GM18526 (cell line): ENCODE measurements at regions not wholly inside any gene's neighbourhood (a gene's known extent, or its start where the extent isn't known, plus 50 kb on each side); places are given as distances from the start of the nearest gene placed in this dataset.

Experiments used
- POLR2A ChIP-seq: IDR thresholded peaks from 3 replicates; pipeline ENCODE4 v1.6.1; 2011; ENCODE audit not compliant: insufficient read length; ENCODE audit errors: extremely low read depth

DNA sequence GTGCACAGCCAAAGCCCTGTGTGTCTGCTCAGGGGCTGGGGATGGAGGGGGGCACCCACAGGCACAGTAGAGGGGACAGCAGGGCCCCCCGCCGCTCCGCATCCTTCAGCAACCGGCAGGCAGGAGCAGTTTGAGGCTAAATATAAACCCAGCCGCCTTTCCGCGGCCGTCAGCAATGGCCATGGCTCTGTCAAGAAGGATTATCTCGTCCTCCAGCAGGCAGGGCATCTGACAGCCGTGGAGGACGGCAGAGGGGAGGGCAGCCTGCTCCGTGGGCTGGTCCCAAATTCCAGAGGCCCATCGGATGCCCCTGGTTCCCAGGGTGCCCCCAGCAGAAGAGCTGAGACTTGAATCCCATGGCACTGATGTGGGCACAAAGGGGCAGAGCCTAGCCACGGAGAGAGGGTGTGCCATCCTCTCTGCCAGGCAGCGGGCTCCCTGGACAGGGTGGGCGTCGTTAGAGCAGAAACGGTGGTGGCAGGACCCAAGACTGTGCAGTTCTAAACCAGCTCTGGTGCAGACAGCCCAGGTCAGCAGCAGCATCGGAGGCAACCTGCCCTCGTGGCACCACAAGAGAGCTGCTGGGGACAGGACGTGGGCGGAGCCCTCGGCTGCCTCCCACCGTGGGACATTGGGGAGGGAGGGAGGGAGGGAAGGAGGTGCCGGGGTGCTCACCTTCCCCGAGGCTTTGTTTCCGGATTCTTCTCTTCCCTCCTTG is 198.8 kb upstream of the CIBAR2 start:
- TF ChIP-seq POLR2A: no peak

- no peak for TF ChIP-seq POLR2A
Measured at GRCh38 chr16:85311741-85312140, 199.5 kb upstream of the CIBAR2 start.

DNA sequence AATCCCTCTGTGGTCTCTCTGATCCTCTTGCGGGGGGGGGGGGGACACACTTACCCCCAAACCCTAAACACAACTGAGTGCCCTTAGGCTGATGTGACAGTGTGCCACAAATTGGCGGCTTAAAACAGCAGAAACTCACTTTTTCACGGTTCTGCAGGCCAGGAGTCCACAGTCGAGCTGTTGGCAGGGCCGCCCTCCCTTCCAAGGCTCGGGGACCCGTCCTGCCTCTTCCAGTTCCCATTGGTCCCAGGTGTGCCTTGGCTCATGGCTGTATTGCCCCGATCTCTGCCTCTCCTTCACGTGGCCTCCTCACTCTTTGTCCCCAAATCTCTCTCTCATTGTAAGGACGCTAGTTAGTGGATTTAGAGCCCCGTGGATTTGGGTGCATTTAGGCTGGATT is 199.9 kb upstream of the CIBAR2 start:
- TF ChIP-seq POLR2A: no peak

DNA sequence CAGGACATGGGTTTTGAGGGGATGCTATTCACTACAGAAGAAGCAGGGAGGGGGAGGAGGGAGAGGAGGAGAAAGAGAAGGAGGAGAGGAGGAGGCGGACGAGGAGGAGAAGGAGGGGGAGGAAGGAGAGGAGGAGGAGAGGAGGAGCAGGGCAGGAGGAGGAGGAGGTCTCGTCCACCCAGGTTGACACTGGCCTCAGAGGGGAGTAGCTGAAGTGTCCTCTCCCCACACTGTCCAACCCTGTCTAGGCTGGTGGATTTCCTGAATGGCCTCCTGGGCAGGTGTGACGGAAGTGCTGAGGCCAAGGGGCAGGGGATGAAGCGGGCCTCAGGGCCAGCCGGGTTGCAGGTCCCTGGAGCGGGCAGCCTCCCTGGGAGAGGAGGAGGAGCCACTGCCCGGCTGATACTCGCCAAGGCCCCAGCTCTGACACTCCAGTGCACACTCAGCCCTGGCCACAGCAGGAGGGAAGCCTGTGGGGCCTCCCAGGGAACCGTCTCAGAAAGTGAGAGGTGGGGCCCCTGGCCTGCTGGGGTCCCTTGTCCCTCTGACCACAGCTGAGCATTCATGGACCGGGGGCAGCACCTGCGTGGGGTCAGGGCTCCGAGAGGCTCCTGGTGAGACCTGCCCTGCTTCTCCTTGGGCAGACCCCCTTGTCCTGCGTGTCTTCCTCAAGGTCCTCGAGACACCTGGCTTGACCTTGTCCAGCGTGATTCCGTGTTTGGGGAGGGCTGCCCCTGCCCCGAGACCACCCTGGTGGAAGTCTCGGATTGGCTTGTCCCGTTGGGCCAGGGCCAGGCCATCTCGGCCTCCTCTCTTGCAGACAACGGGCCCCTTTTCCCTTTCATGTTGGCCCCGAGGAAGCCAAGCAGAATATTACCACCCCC is 200.6 kb upstream of the CIBAR2 start:
- TF ChIP-seq POLR2A: no peak

DNA sequence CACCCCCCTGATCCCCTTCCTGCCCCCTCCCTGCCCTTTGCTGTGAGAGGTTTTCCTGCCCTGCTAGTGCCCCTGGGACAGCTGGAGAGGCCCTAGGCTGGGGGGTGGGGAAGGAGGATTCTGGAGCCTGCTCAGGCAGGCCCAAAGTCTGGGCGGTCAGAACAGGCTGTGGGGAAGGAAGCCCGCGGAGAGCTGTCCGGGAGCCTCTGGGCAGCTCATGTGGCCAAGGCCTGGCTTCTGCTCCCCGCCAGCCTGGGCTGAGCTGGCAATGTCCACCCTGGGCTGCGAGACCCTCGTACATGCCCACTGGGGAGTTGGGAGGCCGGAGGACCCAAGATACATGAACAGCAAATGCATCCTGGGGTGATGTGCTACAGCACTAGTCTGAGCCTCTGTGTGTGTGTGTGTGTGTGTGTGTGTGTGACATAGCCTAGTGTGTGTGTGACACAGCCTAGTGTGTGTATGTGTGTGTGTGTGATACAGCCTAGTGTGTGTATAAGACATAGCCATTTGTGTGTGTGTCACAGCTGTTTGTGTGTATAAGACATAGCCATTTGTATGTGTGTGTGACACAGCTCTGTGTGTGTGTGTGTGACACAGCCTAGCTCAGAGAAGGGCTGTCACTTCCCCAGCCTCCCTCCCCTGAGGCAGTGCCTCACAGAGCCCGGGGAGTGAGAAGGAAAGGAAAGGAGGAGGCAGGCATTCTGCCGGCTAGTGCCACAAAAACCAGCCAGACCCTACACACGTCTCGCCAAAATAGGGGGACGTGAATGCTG is 201.4 kb upstream of the CIBAR2 start:
- TF ChIP-seq POLR2A: no peak

GRCh38 chr16:85314512-85314971 is 202.3 kb upstream of the CIBAR2 start:
- TF ChIP-seq POLR2A: no peak

DNA sequence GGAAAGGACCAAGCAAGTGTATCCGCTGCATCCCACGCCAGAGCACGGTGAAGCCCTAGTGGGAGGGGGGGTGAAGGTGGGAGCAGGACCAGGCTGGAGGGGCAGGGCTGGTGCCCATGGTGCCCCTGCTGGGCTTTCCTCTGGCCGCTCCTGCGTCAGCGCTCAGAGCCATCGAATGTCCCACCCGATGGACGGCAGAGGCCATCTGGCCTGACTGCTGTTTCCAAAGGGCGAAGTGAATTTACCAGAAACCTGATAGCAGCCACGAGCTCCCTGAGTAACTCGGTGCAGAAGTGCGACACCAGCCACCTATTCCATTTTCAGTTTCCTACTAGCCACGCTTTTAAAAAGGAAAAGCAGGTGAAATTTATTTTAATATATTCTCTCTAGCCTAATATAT is 203.6 kb upstream of the CIBAR2 start:
- TF ChIP-seq POLR2A: no peak

DNA sequence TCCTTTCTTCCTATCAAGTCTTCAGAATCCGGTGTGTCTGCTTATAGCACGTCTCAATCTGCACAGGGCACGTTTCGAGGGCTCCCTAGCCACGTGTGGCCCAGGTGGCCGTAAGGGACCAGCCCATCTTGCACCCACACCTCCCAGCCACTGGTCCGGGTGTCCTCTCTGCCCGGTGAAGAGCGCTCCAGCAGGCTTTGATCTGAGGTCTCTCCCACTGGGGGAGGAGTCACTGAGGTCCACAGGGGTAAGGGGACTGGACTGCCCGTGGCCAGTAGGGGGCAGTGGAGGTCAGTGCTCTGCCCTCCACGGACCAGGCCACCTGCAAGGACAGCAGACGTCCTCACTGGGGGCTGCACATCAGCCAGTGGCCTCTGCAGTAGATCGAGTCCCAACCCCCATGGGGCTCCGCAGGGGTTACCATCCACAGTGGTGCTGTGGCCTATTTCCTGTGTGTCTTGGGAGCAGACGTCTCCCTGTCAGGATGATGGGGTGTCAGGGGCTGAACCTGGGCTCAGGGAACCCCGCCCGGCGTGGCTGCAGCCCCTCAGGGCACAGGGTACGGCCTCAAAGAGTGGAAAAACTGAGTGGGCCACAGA is 204.1 kb upstream of the CIBAR2 start:
- TF ChIP-seq POLR2A: no peak

- no peak for TF ChIP-seq POLR2A
Measured at GRCh38 chr16:85316944-85317343, 204.7 kb upstream of the CIBAR2 start.

GRCh38 chr16:85317704-85318103 is 205.4 kb upstream of the CIBAR2 start:
- no peak for TF ChIP-seq POLR2A

- TF ChIP-seq POLR2A: no peak
Measured at GRCh38 chr16:85319208-85319983, 207.1 kb upstream of the CIBAR2 start.

DNA sequence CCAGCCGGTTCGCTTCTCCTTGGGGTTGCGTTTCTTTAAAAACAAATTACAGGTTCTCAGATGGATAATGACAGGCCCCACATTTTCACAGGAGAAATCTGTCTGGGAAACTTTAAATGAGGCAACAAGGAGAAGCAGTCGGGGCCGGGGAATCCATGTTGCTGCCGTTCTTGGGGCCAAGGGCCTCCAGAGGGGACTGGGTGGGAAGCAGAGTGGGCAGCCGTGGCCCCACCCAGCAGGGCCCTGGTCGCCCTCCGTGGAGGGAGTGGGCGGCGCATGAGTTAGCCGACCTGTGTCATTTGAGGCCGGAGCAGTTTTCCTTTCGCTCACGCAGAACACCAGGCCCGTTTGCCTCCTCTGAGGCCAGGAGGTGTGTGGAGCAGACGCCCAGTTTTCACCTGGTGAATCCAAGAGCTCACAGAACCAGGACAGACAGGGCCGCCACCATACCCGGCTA is 207.7 kb upstream of the CIBAR2 start:
- TF ChIP-seq POLR2A: no peak

- TF ChIP-seq POLR2A: no peak
Measured at GRCh38 chr16:85320677-85321385, 208.6 kb upstream of the CIBAR2 start.

DNA sequence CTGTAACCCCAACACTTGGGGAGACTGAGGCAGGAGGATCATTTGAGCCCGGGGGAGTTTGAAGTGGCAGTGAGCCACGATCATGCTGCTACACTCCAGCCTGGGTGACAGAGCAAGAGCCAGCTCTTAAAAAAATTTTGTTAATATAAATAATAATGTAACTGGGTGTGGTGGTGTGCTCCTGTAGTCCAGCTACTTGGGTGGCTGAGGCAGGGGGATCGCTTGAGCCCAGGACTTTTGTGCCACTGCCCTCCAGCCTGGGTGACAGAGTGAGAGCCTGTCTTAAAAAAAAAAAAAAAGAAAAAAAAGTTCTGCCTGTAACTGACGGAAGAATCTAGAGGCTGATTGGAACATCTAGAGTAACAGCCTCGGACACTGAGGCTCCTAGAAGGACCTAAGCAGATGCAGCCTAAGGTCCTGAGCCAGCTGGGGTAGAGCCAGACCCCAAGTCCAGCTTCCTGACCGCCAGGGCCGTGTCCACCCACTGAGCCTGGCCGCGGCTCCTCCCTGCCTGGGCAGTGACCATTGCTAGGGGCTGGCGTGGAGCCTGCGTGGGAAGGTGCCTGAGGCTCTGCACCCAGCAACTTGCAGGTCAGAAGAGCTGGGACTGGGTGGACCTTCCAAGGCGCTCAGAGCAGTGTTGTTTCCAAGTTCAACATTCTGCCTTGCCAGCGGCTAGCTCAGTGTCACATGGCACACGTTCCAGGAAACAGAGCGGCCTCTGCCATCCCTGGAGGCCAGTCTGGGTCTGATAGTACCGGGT is 209.4 kb upstream of the CIBAR2 start:
- no peak for TF ChIP-seq POLR2A
